Upper lobe of right lung (tissue), 1 donor: ENCODE measurements at regions not wholly inside any gene's neighbourhood (a gene's known extent, or its start where the extent isn't known, plus 50 kb on each side); places are given as distances from the start of the nearest gene placed in this dataset.

ENCODE experiments used
- ATAC-seq: fragments of 200-7000 bp; cut with Tn5 transposase; one replicate; pipeline ENCODE4 v1.9.1; 2020; ENCODE audit warnings: mild to moderate bottlenecking, moderate library complexity
- DNase-seq: peaks from one replicate; pipeline ENCODE4 v3.0.0-alpha.2; 2020
- H3K27ac ChIP-seq: fragments of 200-600 bp; one replicate; pipeline ENCODE4 v1.8.0; 2022
- H3K27me3 ChIP-seq: fragments of 200-600 bp; one replicate; pipeline ENCODE4 v1.8.0; 2022; ENCODE audit warnings: mild to moderate bottlenecking
- H3K36me3 ChIP-seq: fragments of 200-600 bp; one replicate; pipeline ENCODE4 v1.8.0; 2022
- H3K4me1 ChIP-seq: fragments of 200-600 bp; one replicate; pipeline ENCODE4 v1.8.0; 2022
- H3K4me3 ChIP-seq: fragments of 200-600 bp; one replicate; pipeline ENCODE4 v1.8.0; 2022; ENCODE audit warnings: mild to moderate bottlenecking
- H3K9me3 ChIP-seq: fragments of 200-600 bp; one replicate; pipeline ENCODE4 v1.8.0; 2022
- intact Hi-C: fragments of 100-400 bp; cut with DNase I; formaldehyde crosslinking; loops from one replicate; pipeline ENCODE4 v1.11.0; 2022
- TF ChIP-seq, protein P1 (sequence below): fragments of 200-600 bp; IDR thresholded peaks from one replicate; pipeline ENCODE4 v1.8.0; 2022; ENCODE audit warnings: antibody characterized with exemption
- donor health status: DM: no; HTN: yes; CAD: no; lungs with severe emphysema.

DNA sequence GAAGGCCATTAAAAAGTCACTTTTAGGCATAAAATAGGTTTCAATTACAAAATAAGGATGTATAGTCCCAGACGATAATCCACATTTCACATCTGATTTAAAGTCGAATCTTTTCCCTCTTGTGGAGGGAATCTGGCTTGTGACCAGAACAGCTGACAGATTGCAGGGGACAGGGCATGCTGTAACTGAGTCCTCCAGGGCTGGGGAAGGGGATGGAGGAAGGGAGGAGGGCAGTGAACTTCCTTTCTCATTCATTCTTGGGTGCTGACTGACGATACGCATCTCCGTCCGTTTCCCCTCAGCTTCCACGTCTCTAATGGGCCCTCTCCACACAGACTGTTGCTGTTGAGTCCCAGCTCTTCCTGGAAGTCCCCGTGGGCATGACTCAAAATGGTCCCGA, 108.1 kb upstream of the CSF3R start:
- peaks cover 76% of the 10 kb centered on the region for H3K27me3 ChIP-seq
- no peaks in the 10 kb centered on the region for H3K4me1 ChIP-seq
- DNase-seq (no peak), ATAC-seq (no peak)
- no peak overlapping the region for H3K4me3 ChIP-seq
- H3K27ac ChIP-seq = no peak overlapping the region
- TF ChIP-seq, protein P1, sequence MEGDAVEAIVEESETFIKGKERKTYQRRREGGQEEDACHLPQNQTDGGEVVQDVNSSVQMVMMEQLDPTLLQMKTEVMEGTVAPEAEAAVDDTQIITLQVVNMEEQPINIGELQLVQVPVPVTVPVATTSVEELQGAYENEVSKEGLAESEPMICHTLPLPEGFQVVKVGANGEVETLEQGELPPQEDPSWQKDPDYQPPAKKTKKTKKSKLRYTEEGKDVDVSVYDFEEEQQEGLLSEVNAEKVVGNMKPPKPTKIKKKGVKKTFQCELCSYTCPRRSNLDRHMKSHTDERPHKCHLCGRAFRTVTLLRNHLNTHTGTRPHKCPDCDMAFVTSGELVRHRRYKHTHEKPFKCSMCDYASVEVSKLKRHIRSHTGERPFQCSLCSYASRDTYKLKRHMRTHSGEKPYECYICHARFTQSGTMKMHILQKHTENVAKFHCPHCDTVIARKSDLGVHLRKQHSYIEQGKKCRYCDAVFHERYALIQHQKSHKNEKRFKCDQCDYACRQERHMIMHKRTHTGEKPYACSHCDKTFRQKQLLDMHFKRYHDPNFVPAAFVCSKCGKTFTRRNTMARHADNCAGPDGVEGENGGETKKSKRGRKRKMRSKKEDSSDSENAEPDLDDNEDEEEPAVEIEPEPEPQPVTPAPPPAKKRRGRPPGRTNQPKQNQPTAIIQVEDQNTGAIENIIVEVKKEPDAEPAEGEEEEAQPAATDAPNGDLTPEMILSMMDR = no peak
- no peaks in the 10 kb centered on the region for H3K36me3 ChIP-seq
- intact Hi-C loops = no loop called here
- no peaks in the 10 kb centered on the region for H3K9me3 ChIP-seq

DNA sequence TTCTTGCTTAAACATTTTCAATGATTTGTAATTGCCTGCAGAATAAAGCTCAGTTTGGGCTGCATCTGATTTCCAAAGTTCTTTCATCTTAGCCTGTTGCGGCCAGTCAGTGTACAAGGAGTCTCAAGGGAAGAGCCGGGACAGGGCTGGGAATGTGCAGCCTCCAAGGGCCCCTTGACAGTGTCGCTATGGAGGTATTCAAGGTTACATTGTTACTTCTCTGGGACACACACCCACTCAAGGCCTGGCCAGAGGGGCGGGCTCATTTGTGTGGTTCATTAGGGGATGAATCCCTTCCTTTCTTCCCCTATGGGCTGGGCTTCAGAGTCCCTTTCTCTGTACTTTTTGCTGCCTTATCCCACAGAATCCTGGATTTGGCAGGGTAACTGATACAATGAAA, 107.6 kb upstream of the CSF3R start:
- intact Hi-C loops = no loop called here
- no peak for DNase-seq

DNA sequence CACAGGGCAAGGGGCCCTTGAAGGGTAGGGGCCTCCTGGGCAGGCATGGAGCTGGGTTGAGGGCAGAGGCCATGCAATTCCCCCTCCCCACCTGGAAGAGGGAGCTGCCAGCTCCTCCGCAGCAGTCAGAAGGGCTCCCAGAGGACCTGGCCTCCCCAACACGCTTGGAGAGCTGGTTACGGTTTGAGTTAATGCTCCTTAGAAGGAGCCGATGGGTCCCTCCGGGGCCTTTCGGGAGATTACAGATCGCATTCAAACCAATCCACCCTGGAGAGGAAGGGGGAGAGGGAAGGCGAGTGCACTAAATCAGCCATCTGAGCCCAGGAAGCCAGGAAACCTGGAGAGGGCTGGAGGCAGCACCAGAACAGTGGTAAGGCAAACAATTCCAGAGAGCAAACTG, 106.3 kb upstream of the CSF3R start:
- no peak for ATAC-seq
- no peaks in the 10 kb centered on the region for H3K9me3 ChIP-seq
- peaks cover 75% of the 10 kb centered on the region for H3K27me3 ChIP-seq
- intact Hi-C loops = no loop called here
- no peak for DNase-seq
- TF ChIP-seq, protein P1 = no peak
- H3K36me3 ChIP-seq = no peaks in the 10 kb centered on the region
- no peak overlapping the region for H3K27ac ChIP-seq
- no peak overlapping the region for H3K4me3 ChIP-seq
- H3K4me1 ChIP-seq = no peaks in the 10 kb centered on the region

More for the DNA sequence above, 107.6 kb upstream of the CSF3R start:
- Histone ChIP-seq H3K27ac (no peak overlapping the region), H3K9me3 (no peaks in the 10 kb centered on the region), H3K4me1 (no peaks in the 10 kb centered on the region), H3K27me3 (peaks cover 76% of the 10 kb centered on the region), H3K4me3 (no peak overlapping the region), H3K36me3 (no peaks in the 10 kb centered on the region)
- TF ChIP-seq, protein P1 = no peak
- ATAC-seq = no peak

DNA sequence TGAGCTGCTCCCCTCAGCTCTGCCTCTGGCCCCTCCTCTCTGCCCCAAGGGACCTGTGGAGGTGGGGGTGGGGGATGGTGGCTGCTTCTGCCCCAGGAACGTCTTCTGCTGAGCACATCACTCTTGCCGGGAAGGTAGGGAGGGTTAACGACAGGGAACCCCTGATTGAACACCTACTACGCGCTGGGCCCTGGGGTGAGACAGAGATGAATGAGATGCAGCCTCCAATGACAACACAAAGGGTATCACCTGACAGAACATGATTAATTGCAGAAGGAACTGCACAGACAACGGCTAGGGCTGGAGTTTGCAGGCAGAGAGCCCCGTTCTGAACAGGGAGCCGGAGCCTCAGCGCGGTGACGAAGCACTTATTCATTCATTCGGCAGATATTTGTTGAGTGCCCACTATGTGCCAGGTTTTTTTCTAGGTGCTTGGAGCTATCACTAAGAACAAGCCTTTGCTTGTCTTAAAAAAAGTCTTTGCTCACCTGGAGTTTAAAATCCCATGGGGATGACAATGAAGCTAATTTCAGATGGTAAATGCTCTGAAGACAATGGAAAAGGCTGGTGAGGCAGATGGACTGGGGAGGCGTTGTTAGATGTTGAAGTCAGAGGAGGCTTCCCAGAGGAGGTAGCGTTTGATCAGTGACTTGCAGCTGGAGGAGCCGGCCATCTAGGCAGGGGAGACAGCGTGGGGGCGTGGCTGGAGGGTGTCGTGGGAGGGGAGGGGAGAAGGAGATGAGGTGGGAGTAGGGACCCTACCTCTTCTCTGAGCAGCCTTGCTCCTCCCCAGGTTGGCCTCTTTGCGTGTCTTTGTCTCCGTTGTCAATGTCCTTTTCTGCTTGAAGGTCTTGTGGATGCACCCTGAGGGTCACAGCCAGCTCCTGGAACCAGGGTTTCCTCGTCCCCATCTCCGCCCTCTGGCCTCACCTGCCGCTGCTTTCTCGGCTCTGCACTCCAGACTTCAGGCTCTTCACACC, 103.1 kb upstream of the CSF3R start:
- DNase-seq = no peak
- ATAC-seq = no peak
- no peak overlapping the region for H3K4me3 ChIP-seq
- no peaks in the 10 kb centered on the region for H3K9me3 ChIP-seq
- no peaks in the 10 kb centered on the region for H3K36me3 ChIP-seq
- no peak overlapping the region for H3K27ac ChIP-seq
- H3K27me3 ChIP-seq = peaks cover 51% of the 10 kb centered on the region
- intact Hi-C loops = no loop called here
- TF ChIP-seq, protein P1 = no peak
- H3K4me1 ChIP-seq = no peaks in the 10 kb centered on the region

DNA sequence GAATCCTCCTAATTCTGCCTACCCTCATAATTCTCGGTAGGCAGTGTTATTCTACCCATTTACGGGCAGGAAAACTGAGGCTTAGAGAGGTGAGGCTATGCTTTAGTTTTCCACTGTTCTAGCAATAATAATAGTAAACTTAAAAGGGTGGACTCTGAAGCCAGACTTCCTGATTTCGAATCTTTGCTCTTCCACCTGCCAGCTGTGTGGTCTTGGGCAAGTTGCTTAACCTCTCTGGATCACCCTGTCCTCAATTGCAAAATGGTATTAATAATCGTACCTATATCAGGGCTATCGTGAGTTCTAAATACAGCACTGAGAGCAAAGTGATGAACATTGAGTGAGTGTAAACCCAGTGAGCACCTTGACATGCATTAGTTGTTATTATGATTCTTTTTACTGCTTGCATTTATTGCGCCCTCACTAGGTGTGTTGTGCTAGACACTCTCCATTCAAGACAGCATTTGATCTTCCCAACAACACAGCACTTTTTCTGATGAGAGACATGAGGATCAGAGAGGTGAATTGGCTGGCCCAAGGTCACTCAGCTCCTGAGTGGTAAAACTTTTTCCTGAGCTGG, 102.3 kb upstream of the CSF3R start:
- Histone ChIP-seq H3K36me3 (no peaks in the 10 kb centered on the region), H3K4me1 (no peaks in the 10 kb centered on the region), H3K9me3 (no peaks in the 10 kb centered on the region), H3K4me3 (no peak overlapping the region), H3K27me3 (peaks cover 51% of the 10 kb centered on the region), H3K27ac (no peak overlapping the region)
- DNase-seq = no peak
- ATAC-seq = no peak
- intact Hi-C loops = no loop called here
- TF ChIP-seq, protein P1 = no peak
